SK-N-SH (cell line): ENCODE measurements at regions not wholly inside any gene's neighbourhood (a gene's known extent, or its start where the extent isn't known, plus 50 kb on each side); places are given as distances from the start of the nearest gene placed in this dataset.
"Not testable (repeated sequence)": the region's sequence is repeated elsewhere in the genome, so short reads cannot be mapped to it uniquely, and the experiment has no call there.

ENCODE experiments used
- EZH2phosphoT487 ChIP-seq: fragments of 200-600 bp; sonication (generic); IDR thresholded peaks from 2 replicates; pipeline ENCODE4 v1.6.1; 2017; ENCODE audit warnings: low read depth, mixed run types, mild to moderate bottlenecking, antibody characterized with exemption, moderate library complexity, borderline replicate concordance
- FOXJ3 ChIP-seq: sonication (generic); formaldehyde crosslinking; IDR thresholded peaks from 2 replicates; pipeline ENCODE4 v1.5.1; 2020; ENCODE audit warnings: mild to moderate bottlenecking, missing genetic modification reagents
- GATA2 ChIP-seq: sonication (generic); formaldehyde crosslinking; IDR thresholded peaks from 2 replicates; pipeline ENCODE4 v1.5.0; 2020; ENCODE audit warnings: mild to moderate bottlenecking, missing genetic modification reagents
- NRF1 ChIP-seq: IDR thresholded peaks from 2 replicates; pipeline ENCODE4 v1.6.1; 2012; ENCODE audit warnings: low read depth, mild to moderate bottlenecking, low read length
- POLR2AphosphoS5 ChIP-seq: IDR thresholded peaks from 2 replicates; pipeline ENCODE4 v1.6.1; 2012; ENCODE audit warnings: low read depth, low read length
- USF2 ChIP-seq: fragments of 150-350 bp; IDR thresholded peaks from 2 replicates; pipeline ENCODE4 v1.6.1; 2017; ENCODE audit warnings: antibody characterized with exemption, low read length, low read depth, borderline replicate concordance
- TF ChIP-seq, protein P1 (sequence below): fragments of 200-600 bp; sonication (generic); IDR thresholded peaks from 2 replicates; pipeline ENCODE4 v1.6.1; 2017; ENCODE audit warnings: antibody characterized with exemption, mild to moderate bottlenecking, moderate library complexity
- TF ChIP-seq, protein P2 (sequence below): IDR thresholded peaks from 2 replicates; pipeline ENCODE4 v1.6.1; 2012; ENCODE audit warnings: mild to moderate bottlenecking, low read depth, low read length, moderate library complexity

DNA sequence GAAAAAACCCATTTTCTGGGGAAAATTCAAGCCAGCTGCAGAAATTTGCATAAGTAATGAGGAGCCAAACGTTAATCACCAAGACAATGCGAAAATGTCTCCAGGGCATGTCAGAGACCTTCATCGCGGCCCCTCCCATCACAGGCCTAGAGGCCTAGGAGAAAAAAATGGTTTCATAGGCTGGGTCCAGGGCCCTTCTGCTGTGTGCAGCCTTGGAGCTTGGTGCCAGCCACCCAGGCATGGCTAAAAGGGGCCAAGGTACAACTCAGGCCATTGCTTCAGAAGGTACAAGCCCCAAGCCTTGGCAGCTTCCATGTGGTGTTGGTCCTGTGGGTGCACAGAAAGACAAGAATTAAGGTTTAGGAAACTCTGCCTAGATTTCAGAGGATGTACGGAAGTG lies 127.4 kb upstream of the TNFSF11 start:
- TF ChIP-seq, protein P1, sequence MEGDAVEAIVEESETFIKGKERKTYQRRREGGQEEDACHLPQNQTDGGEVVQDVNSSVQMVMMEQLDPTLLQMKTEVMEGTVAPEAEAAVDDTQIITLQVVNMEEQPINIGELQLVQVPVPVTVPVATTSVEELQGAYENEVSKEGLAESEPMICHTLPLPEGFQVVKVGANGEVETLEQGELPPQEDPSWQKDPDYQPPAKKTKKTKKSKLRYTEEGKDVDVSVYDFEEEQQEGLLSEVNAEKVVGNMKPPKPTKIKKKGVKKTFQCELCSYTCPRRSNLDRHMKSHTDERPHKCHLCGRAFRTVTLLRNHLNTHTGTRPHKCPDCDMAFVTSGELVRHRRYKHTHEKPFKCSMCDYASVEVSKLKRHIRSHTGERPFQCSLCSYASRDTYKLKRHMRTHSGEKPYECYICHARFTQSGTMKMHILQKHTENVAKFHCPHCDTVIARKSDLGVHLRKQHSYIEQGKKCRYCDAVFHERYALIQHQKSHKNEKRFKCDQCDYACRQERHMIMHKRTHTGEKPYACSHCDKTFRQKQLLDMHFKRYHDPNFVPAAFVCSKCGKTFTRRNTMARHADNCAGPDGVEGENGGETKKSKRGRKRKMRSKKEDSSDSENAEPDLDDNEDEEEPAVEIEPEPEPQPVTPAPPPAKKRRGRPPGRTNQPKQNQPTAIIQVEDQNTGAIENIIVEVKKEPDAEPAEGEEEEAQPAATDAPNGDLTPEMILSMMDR = not testable (repeated sequence)
- TF ChIP-seq EZH2phosphoT487; USF2; POLR2AphosphoS5; GATA2; FOXJ3 (CRISPR knock-in tag); NRF1: not testable (repeated sequence)
- TF ChIP-seq, protein P2, sequence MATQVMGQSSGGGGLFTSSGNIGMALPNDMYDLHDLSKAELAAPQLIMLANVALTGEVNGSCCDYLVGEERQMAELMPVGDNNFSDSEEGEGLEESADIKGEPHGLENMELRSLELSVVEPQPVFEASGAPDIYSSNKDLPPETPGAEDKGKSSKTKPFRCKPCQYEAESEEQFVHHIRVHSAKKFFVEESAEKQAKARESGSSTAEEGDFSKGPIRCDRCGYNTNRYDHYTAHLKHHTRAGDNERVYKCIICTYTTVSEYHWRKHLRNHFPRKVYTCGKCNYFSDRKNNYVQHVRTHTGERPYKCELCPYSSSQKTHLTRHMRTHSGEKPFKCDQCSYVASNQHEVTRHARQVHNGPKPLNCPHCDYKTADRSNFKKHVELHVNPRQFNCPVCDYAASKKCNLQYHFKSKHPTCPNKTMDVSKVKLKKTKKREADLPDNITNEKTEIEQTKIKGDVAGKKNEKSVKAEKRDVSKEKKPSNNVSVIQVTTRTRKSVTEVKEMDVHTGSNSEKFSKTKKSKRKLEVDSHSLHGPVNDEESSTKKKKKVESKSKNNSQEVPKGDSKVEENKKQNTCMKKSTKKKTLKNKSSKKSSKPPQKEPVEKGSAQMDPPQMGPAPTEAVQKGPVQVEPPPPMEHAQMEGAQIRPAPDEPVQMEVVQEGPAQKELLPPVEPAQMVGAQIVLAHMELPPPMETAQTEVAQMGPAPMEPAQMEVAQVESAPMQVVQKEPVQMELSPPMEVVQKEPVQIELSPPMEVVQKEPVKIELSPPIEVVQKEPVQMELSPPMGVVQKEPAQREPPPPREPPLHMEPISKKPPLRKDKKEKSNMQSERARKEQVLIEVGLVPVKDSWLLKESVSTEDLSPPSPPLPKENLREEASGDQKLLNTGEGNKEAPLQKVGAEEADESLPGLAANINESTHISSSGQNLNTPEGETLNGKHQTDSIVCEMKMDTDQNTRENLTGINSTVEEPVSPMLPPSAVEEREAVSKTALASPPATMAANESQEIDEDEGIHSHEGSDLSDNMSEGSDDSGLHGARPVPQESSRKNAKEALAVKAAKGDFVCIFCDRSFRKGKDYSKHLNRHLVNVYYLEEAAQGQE = not testable (repeated sequence)
